ENCODE measurements at regions not wholly inside any gene's neighbourhood (a gene's known extent, or its start where the extent isn't known, plus 50 kb on each side); places are given as distances from the start of the nearest gene placed in this dataset.

DNA sequence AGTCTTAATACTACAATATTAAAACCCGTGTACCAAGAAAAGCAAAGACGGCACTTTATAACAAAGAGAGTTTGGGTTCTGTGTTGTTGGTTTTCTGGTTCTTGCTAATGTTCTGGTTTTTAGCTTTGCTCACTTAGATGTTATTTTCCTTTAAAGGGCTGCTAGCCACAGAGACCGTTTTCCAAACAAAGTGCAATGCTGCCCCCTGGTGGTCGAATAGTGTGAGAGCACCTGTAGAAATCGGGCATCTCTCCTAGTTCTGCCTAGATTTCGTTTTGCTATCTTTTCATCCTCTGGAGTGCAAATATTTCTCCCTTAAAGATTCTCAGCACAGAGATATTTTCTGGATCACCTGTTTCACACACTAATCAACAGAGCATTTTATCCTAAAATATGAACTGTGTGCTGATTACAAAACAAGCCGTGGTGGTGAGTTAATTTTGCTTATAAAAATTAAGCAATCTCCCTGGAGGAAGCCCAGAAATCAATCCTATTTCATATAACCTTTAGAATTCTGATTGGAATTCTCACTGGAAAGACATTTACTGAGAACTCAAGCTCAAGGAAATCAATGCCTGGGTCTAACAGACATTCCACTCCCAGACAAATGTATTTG is 334.5 kb upstream of the NOCT start:
- peaks cover 0 to 18% (median 0%) of the 10 kb centered on the region in 7 donors for H3K27me3 ChIP-seq (replicated peaks in 1 of 7)
- no peak for TF ChIP-seq POLR2A (IDR thresholded peaks at IDR 0.05)
- TF ChIP-seq, protein P1, sequence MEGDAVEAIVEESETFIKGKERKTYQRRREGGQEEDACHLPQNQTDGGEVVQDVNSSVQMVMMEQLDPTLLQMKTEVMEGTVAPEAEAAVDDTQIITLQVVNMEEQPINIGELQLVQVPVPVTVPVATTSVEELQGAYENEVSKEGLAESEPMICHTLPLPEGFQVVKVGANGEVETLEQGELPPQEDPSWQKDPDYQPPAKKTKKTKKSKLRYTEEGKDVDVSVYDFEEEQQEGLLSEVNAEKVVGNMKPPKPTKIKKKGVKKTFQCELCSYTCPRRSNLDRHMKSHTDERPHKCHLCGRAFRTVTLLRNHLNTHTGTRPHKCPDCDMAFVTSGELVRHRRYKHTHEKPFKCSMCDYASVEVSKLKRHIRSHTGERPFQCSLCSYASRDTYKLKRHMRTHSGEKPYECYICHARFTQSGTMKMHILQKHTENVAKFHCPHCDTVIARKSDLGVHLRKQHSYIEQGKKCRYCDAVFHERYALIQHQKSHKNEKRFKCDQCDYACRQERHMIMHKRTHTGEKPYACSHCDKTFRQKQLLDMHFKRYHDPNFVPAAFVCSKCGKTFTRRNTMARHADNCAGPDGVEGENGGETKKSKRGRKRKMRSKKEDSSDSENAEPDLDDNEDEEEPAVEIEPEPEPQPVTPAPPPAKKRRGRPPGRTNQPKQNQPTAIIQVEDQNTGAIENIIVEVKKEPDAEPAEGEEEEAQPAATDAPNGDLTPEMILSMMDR (IDR thresholded peaks at IDR 0.05 in 8 of 11, conservative IDR thresholded peaks at IDR 0.05 in 3 of 11): peak; percentile 63 to 94 (median 87)
- intact Hi-C loops (cut with DNase I; ENCODE audit: low total_unique reads): loop anchor here (10.0 kb wide), 1 partner anchor 646 kb away; no protein-coding TSS in a partner anchor
- DNase-seq: peak; percentile 89
- H3K4me3 ChIP-seq: no peak overlapping the region
- H3K27ac ChIP-seq: no peak overlapping the region
- 14 to 20% (median 17%) methylated on average over 7 of the region's 7 CpGs for WGBS, 5 donors
- H3K36me3 ChIP-seq: no peaks in the 10 kb centered on the region
- peaks cover 0 to 5% (median 0%) of the 10 kb centered on the region in 6 donors for H3K4me1 ChIP-seq
- no peaks in the 10 kb centered on the region for H3K9me3 ChIP-seq

DNA sequence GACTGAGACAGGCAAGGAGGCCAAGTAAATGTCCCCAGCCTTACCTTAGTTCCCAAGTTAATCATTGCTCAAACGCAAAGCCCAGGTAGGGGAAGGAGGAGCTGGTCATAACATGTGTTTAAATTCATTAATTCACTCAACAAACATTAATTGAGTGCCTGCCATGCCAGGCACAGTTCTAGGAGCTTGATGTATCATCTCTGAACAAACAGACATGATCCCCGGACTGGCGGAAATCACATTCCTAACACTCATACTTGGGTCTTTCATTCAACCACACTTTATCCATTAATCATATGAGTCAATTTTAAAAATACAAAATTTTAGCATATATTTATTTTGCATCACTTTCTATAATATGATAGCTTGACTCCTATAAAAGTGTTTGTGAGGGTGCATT is 335.3 kb upstream of the NOCT start:
- no peak for DNase-seq
- Histone ChIP-seq H3K27ac (no peak overlapping the region), H3K9me3 (no peaks in the 10 kb centered on the region), H3K4me1 (peaks cover 0 to 5% (median 0%) of the 10 kb centered on the region in 6 donors), H3K36me3 (no peaks in the 10 kb centered on the region), H3K27me3 (replicated peaks in 1 of 7) (peaks cover 0 to 18% (median 0%) of the 10 kb centered on the region in 7 donors), H3K4me3 (no peak overlapping the region)
- WGBS, 5 donors: 87 to 95% (median 91%) methylated on average over 3 of the region's 3 CpGs
- intact Hi-C loops (cut with DNase I; ENCODE audit: low total_unique reads): loop anchor here (10.0 kb wide), 1 partner anchor 645 kb away; no protein-coding TSS in a partner anchor
- no peak for TF ChIP-seq POLR2AphosphoS5 (IDR thresholded peaks at IDR 0.05)
- TF ChIP-seq, protein P1 (IDR thresholded peaks at IDR 0.05 in 8 of 11, conservative IDR thresholded peaks at IDR 0.05 in 3 of 11): no peak
- TF ChIP-seq POLR2A (IDR thresholded peaks at IDR 0.05): no peak

DNA sequence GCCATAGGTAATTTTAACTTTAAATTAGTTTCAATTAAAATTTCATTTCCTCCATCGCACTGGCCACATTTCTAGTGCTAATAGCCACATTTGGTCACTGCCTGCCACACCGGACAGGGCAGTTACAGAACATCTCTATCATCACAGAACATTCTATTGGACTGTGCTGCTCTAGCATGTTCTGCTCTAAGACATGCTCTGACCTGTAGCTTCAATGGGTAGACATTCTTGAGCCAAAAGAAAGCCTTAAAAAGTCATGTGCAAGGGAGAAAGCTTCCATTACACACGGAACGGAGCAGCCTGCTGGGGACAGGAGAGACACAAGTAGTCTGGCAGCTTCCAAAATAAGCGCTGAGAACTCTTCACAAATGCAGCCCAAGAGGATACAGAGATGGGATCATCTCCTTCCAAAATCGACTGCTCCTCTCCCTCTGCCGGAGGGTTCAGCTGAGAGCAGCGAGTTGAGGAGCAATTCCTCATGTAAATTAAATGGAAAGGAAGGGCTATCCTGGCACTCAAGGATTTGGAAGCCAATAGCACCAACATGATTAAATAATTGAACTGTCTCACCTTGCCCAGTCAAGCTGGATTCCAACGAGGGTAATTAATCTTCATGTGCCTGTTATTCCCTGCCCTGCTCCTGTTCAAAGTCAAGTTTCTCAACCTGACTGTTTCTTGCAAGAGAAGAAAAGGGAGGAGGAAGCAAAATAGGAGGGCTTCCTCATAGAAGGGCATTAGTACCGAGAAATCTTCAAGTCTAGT is 336.4 kb upstream of the NOCT start:
- H3K4me3 ChIP-seq: no peak overlapping the region
- no peak overlapping the region for H3K27ac ChIP-seq
- TF ChIP-seq POLR2A (IDR thresholded peaks at IDR 0.05) (no peak), POLR2AphosphoS5 (IDR thresholded peaks at IDR 0.05) (no peak)
- TF ChIP-seq, protein P1 (IDR thresholded peaks at IDR 0.05 in 8 of 11, conservative IDR thresholded peaks at IDR 0.05 in 3 of 11): no peak
- no peaks in the 10 kb centered on the region for H3K36me3 ChIP-seq
- intact Hi-C loops (cut with DNase I; ENCODE audit: low total_unique reads): no loop called here
- 88 to 91% (median 89%) methylated on average over 10 of the region's 10 CpGs for WGBS, 5 donors
- H3K9me3 ChIP-seq: no peaks in the 10 kb centered on the region
- peaks cover 0 to 18% (median 0%) of the 10 kb centered on the region in 7 donors for H3K27me3 ChIP-seq (replicated peaks in 1 of 7)
- DNase-seq: no peak
- peaks cover 0 to 5% (median 0%) of the 10 kb centered on the region in 6 donors for H3K4me1 ChIP-seq

DNA sequence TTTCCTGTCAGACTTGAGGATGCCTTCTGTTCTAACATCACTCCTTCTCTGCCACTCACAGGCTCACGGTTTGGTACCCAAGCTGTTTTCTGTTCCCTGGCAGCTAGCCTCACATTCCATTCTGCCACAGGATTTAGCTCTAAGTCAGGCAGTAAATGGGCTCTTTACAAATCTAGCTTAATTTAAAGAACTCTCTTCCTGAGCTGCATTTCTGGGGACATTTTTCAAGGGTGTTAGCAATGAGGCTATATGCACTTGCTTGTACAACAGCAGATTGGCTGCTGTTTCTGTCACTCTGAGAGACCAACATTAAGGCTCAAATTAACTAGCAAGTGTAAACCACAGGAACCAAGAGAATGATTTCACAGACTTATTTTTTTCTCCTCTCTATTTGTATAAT is 337.8 kb upstream of the NOCT start:
- no peaks in the 10 kb centered on the region for H3K9me3 ChIP-seq
- WGBS, 5 donors: 53 to 75% (median 71%) methylated on average over 1 of the region's 1 CpG
- H3K4me1 ChIP-seq: peaks cover 0 to 11% (median 6%) of the 10 kb centered on the region in 6 donors
- no peak for TF ChIP-seq POLR2A (IDR thresholded peaks at IDR 0.05)
- TF ChIP-seq, protein P1 (IDR thresholded peaks at IDR 0.05 in 8 of 11, conservative IDR thresholded peaks at IDR 0.05 in 3 of 11): no peak
- TF ChIP-seq POLR2AphosphoS5 (IDR thresholded peaks at IDR 0.05): no peak
- no peak overlapping the region for H3K27ac ChIP-seq
- H3K36me3 ChIP-seq: no peaks in the 10 kb centered on the region
- H3K27me3 ChIP-seq (replicated peaks in 1 of 7): peaks cover 0 to 15% (median 0%) of the 10 kb centered on the region in 7 donors
- no peak for DNase-seq
- H3K4me3 ChIP-seq: no peak overlapping the region
- intact Hi-C loops (cut with DNase I; ENCODE audit: low total_unique reads): no loop called here
